ENCODE measurements at regions not wholly inside any gene's neighbourhood (a gene's known extent, or its start where the extent isn't known, plus 50 kb on each side); places are given as distances from the start of the nearest gene placed in this dataset.

DNA sequence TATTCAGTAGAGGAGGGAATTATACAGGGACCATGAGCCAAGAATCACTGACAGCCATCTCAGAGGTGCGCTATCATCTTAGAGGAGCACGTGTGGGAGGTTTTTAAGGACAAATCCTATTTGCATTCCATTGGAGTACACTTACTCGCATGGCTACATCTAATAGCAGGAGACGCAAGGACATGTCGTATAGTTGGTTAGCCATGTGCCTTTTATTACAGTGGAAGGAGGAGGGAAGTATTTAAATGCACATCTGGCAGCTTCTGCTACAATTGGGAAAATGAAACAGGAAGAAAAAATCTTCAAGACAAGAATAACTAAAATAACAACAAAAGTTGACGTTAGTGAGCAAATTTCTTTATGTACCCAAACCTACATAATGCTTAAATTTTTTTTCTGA, 86.5 kb upstream of the UGP2 start:
- no peak for TF ChIP-seq POLR2A (IDR thresholded peaks at IDR 0.05)
- TF ChIP-seq, protein P1, sequence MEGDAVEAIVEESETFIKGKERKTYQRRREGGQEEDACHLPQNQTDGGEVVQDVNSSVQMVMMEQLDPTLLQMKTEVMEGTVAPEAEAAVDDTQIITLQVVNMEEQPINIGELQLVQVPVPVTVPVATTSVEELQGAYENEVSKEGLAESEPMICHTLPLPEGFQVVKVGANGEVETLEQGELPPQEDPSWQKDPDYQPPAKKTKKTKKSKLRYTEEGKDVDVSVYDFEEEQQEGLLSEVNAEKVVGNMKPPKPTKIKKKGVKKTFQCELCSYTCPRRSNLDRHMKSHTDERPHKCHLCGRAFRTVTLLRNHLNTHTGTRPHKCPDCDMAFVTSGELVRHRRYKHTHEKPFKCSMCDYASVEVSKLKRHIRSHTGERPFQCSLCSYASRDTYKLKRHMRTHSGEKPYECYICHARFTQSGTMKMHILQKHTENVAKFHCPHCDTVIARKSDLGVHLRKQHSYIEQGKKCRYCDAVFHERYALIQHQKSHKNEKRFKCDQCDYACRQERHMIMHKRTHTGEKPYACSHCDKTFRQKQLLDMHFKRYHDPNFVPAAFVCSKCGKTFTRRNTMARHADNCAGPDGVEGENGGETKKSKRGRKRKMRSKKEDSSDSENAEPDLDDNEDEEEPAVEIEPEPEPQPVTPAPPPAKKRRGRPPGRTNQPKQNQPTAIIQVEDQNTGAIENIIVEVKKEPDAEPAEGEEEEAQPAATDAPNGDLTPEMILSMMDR (IDR thresholded peaks at IDR 0.05 in 4 of 5, conservative IDR thresholded peaks at IDR 0.05 in 1 of 5) = no peak

Measured in gastrocnemius medialis (tissue), 4 donors.